T-helper 2 cell treated with Interferon-gamma antibody and Interleukin-4, amounts not matched to agents 5 μg/mL and 100 μg/mL, for 36 hours (primary cell): ENCODE measurements at regions not wholly inside any gene's neighbourhood (a gene's known extent, or its start where the extent isn't known, plus 50 kb on each side); places are given as distances from the start of the nearest gene placed in this dataset.
A peak's percentile ranks its signal among the peaks of the same experiment; 100 is the strongest.
"Not testable (repeated sequence)": the region's sequence is repeated elsewhere in the genome, so short reads cannot be mapped to it uniquely, and the experiment has no call there.

Experiments
- DNase-seq: peaks from one replicate; pipeline ENCODE4 v3.0.0; 2021; ENCODE audit warnings: low spot score
- H3K27ac Mint-ChIP-seq: one replicate; pipeline ENCODE4 v1.8.0; 2021; ENCODE audit warnings: mild to moderate bottlenecking, mixed read lengths
- H3K27me3 Mint-ChIP-seq: one replicate; pipeline ENCODE4 v1.8.0; 2021; ENCODE audit warnings: low read depth, mixed read lengths
- H3K36me3 Mint-ChIP-seq: one replicate; pipeline ENCODE4 v1.8.0; 2021; ENCODE audit warnings: low read depth, mixed read lengths
- H3K4me1 Mint-ChIP-seq: one replicate; pipeline ENCODE4 v1.8.0; 2021; ENCODE audit warnings: low read depth, mixed read lengths
- H3K4me3 Mint-ChIP-seq: one replicate; pipeline ENCODE4 v1.8.0; 2022; ENCODE audit warnings: mild to moderate bottlenecking, moderate library complexity, mixed read lengths
- H3K9me3 Mint-ChIP-seq: one replicate; pipeline ENCODE4 v1.8.0; 2021; ENCODE audit warnings: mixed read lengths

DNA sequence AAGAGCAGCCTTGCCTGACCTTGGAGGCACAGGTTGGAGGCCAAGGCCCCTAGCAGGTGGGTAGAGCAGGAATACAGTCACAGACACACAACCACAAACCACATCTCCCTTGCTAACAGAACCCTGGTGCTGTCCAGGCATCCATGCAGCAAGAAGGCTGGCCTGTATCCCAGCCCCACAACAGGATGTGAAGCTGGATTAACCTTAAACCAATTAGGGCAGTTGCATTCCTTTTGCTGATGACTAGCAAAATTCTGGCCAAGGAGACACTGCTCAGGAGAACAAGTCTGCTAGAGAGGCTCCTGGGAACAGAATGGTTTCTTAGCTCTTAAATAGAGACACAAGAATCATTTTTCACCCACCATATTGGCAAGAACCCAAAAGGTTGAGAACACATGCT lies 97.8 kb downstream of the C5orf15 start:
- H3K4me3 Mint-ChIP-seq: no peak overlapping the region
- peaks cover 7% of the 10 kb centered on the region for H3K9me3 Mint-ChIP-seq
- H3K27me3 Mint-ChIP-seq: no peaks in the 10 kb centered on the region
- peaks cover 12% of the 10 kb centered on the region for H3K4me1 Mint-ChIP-seq
- H3K36me3 Mint-ChIP-seq: no peaks in the 10 kb centered on the region
- no peak overlapping the region for H3K27ac Mint-ChIP-seq
- DNase-seq: no peak

DNA sequence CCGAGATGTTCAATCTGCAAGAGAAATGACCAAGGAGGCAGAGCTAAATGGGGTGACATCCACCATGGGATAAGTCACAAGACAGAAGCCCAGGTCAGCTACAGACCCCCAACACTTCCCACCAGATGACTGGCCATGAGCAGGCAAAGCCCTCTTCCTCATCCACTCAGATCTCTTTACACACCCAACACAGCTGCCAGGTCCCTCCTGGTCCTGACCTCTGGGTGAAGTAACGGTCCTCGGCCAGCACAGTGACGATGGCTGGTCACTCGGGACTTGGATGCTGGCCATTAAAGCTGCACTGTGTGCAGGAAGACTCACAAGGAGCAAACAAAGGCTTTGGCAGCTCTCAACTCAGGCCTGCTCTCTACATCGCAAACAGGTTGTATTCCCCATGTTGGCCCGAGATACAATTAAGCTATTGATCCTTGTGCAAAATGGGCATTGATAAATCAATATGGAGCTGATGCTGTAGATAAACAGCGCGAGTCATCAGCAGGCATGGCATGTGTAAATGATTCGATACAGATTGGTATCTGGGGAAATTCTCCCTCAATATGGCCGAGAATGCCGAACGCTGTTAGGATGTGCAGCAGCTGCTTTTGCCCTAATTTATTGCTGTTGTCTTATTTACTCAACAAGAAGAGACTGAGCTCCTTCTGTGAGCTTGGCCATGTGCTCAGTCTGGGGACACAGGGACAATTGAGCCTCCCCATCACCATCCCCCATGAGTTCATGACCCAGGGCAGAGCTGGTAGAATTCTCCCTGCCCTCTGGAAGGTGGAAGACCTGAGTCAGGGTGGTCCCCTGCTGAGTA lies 98.7 kb downstream of the C5orf15 start:
- DNase-seq: no peak
- Mint-ChIP-seq H3K4me3 (no peak overlapping the region), H3K36me3 (no peaks in the 10 kb centered on the region), H3K4me1 (peaks cover 12% of the 10 kb centered on the region), H3K27me3 (no peaks in the 10 kb centered on the region), H3K27ac (no peak overlapping the region), H3K9me3 (peaks cover under 1% of the 10 kb centered on the region)

DNA sequence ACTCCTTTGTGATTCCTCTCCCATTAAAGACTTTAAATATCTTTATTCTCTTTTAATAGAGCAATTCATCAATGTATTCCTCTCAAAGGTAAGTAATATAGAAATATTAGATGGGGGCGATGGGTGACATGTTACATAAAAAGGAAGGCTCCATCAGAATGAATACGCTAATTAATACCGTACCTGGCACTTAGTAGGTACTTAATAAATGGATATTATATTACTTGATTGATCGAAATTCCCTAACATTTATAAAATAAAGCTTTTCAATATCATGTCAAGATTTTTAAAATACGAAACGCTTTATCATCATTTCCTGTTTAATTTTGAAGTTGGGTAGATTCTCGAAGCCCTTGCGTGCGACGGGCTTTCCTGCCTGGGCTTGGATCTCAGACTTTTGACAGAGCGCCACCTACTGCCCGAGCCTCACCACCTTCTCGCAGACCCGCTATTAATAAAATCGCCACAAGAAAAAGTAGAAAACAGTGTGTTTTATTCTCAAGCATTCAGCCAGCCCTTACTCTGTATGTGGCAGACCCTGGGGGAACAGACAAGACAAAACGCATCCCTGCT lies 99.4 kb downstream of the C5orf15 start:
- Mint-ChIP-seq H3K27me3 (no peaks in the 10 kb centered on the region), H3K27ac (no peak overlapping the region), H3K36me3 (no peaks in the 10 kb centered on the region), H3K9me3 (no peaks in the 10 kb centered on the region), H3K4me3 (no peak overlapping the region), H3K4me1 (peaks cover 12% of the 10 kb centered on the region)
- peak; percentile 68 for DNase-seq

DNA sequence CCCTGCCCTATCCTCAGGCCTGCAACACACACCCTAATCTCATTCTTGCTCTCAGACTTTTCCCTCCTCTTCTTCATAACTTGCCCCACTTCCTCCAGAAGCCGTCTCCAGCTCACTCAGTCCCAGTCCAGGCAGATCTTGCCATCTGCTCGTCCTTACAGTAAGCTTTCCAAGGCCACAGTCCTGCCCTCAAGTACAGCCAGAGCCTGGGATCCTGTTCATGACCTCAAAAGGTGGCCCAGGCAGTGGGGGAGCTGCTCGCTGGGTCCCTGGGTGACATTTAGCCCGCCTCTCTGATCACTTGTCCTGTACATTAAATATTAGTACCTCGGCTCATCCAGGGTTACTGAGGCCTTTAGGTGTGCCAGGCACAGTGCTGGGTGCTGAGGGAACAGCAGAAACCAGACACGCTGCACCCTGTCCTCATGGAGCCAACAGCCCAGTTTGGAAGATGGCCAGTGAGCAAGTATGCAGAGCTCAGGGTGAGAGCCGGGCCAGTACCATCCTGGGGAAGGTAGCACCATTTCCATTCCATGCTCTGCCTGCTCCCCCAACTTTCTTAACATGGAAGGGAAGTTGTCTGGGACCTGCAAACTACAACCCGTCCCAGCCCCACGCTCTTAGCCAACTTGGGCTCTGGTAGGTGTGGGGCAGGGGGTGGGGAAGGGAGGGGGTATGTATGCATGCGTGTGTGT lies 100.4 kb downstream of the C5orf15 start:
- H3K4me3 Mint-ChIP-seq: no peak overlapping the region

DNA sequence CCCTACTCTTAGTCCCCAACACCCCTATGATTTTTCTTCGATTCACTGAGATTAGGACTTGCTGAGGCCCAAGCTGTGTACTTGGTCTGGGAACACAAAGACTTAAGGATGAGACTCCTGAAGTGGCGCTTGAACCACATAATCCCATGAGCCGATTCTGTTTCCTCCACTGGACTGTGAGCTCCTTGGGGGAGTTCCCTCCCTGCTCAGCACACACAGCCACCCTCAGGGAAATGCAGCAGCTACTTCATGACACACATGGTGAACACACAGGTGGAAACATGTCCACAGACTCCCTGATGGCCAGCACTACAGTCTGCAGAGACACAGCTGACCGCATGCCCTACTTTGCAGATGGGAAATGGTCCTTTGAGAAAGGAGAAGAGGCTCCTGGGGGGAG lies 101.1 kb downstream of the C5orf15 start:
- Mint-ChIP-seq H3K36me3 (no peaks in the 10 kb centered on the region), H3K4me1 (peaks cover 12% of the 10 kb centered on the region), H3K27ac (peak overlapping the region; percentile 7), H3K4me3 (no peak overlapping the region), H3K9me3 (no peaks in the 10 kb centered on the region), H3K27me3 (no peaks in the 10 kb centered on the region)
- no peak for DNase-seq

More for the DNA sequence above, 100.4 kb downstream of the C5orf15 start:
- DNase-seq: no peak
- peaks cover 12% of the 10 kb centered on the region for H3K4me1 Mint-ChIP-seq
- H3K9me3 Mint-ChIP-seq: no peaks in the 10 kb centered on the region
- no peak overlapping the region for H3K27ac Mint-ChIP-seq
- no peaks in the 10 kb centered on the region for H3K27me3 Mint-ChIP-seq
- H3K36me3 Mint-ChIP-seq: no peaks in the 10 kb centered on the region

DNA sequence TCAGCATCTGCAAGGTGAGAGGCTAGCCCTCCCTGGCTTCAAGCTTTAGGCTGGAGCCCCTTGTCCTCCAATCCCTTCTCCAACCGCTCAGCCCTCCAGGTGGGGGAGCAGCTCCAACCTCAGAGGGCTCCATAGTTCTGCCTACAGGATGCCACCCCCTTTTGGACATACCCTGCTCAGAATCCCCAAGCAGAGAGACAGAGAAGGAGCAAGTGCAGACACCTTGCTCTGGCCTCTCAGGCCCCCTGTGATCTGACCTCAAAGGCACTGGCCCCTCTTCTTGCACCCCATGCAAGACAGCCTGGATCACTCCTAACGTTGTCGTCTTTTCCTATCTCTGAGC lies 101.6 kb downstream of the C5orf15 start:
- Mint-ChIP-seq H3K36me3 (no peaks in the 10 kb centered on the region), H3K4me3 (no peak overlapping the region), H3K27me3 (no peaks in the 10 kb centered on the region), H3K4me1 (peaks cover 12% of the 10 kb centered on the region), H3K9me3 (no peaks in the 10 kb centered on the region), H3K27ac (peak overlapping the region; percentile 7)
- DNase-seq: no peak

DNA sequence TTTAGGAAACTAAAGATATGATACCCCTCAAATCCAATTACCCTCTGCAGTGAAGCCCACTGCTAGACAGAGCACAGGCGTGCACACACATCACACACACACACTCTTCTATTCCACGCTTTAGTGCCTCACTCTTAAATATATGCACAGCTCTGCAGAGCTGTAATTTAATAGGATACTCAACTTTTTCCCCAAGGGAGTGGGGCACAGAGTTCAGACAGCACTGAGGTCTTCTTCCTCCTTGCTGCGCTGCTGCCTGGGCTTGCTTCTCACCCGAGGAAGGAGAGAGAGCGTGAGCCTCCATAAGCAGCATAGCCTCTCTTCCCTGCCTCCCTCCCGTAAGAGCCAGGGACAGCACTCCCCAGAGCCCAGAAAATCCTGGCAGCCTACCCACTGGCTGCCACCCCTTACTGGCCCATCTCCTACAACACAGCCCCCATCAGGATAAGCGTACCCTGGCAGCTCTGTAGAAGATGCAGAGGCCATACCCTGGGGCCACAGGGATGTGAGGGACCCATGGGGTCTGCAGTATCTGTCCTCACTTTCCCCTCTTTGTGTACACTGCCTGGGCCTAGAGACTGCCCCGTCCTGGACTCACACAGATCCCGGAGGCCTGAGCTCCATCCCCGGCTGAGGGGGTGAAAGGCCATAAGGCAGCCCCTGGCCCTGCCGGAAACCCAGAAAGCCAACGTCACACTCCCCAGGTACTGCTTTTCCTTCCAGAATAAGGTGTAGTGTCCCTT lies 102.1 kb downstream of the C5orf15 start:
- Mint-ChIP-seq H3K4me1 (peaks cover 12% of the 10 kb centered on the region), H3K27me3 (no peaks in the 10 kb centered on the region), H3K27ac (no peak overlapping the region), H3K36me3 (no peaks in the 10 kb centered on the region), H3K9me3 (no peaks in the 10 kb centered on the region), H3K4me3 (no peak overlapping the region)
- DNase-seq: no peak

DNA sequence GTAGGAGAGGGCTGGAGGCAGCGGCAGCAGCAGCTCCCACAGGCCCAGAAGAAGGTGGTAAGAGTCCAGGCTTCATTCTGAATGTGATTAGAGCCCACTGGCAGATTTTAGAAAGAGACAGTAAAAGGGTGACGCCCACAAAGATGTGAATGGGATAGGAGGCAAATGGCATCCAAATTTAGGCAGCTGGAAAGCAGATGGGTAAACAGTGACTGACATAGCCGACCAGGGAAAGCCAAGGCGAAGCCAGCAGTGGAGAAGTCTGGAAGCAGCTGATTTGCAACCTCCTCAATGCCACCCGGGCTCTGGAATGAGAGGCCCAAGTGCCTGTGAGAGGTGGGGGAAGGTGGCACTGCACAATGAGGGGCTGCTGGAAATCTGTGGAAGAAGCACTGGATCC lies 103.3 kb downstream of the C5orf15 start:
- Mint-ChIP-seq H3K27ac (no peak overlapping the region), H3K4me1 (peaks cover 10% of the 10 kb centered on the region), H3K36me3 (no peaks in the 10 kb centered on the region), H3K4me3 (no peak overlapping the region), H3K9me3 (no peaks in the 10 kb centered on the region), H3K27me3 (no peaks in the 10 kb centered on the region)
- DNase-seq: no peak

DNA sequence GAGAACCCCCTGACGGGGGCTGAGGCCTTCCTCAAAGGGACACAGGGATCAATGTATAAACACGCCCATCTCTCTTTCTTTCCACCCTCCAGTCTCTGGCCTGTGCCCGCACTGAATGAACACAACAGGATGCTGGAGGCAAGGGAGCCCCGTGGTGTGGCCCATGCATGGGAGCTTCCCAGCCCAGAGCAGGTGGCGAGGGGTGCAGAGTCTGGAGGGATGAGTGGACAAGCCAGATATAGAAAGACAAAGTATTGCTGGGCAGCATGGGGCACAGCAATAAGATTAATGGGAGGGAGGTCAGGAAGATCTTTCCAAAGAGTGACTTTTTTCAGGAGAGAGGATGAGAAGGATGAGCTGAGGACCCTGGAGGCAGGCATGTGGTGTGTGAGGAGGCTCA lies 103.7 kb downstream of the C5orf15 start:
- DNase-seq: no peak
- H3K27ac Mint-ChIP-seq: no peak overlapping the region
- no peak overlapping the region for H3K4me3 Mint-ChIP-seq
- peaks cover 10% of the 10 kb centered on the region for H3K4me1 Mint-ChIP-seq
- no peaks in the 10 kb centered on the region for H3K27me3 Mint-ChIP-seq
- H3K9me3 Mint-ChIP-seq: no peaks in the 10 kb centered on the region
- no peaks in the 10 kb centered on the region for H3K36me3 Mint-ChIP-seq

DNA sequence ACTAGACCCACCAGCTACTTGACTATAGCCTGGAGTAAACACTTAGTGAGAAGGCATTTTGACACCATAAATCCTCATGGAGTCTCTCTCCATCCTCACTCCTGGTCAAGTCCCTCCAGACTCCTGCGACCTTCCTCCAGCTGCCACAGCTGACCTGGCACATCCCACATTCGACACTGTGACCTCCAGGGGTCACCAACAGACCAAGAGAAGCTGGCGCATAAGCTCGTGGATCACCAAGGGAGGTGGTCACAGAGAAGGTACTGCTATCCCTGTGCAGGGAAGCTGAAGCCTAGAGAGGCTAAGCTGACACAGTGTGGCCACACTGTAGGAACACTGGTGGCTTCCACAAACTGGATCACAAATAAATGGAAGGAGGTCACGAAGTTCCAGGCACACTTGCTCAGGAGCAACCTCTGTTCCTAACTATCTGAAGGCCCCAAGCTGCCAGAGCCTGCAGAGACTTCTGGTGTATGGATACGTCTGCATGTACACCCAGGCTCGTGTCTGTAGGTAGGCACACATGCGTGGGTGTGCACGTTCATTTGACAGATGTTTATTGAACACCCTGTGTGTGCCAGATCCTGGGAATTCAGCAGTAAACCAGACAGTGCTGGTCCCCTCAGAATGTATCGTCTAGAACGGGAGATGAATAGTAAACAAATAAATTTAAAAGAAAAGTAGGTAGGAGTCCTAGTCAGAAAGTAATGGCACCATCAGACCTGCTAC lies 104.4 kb downstream of the C5orf15 start:
- H3K27me3 Mint-ChIP-seq: no peaks in the 10 kb centered on the region
- no peaks in the 10 kb centered on the region for H3K9me3 Mint-ChIP-seq
- H3K27ac Mint-ChIP-seq: no peak overlapping the region
- H3K36me3 Mint-ChIP-seq: no peaks in the 10 kb centered on the region
- no peak overlapping the region for H3K4me3 Mint-ChIP-seq
- no peak for DNase-seq
- peaks cover 7% of the 10 kb centered on the region for H3K4me1 Mint-ChIP-seq

DNA sequence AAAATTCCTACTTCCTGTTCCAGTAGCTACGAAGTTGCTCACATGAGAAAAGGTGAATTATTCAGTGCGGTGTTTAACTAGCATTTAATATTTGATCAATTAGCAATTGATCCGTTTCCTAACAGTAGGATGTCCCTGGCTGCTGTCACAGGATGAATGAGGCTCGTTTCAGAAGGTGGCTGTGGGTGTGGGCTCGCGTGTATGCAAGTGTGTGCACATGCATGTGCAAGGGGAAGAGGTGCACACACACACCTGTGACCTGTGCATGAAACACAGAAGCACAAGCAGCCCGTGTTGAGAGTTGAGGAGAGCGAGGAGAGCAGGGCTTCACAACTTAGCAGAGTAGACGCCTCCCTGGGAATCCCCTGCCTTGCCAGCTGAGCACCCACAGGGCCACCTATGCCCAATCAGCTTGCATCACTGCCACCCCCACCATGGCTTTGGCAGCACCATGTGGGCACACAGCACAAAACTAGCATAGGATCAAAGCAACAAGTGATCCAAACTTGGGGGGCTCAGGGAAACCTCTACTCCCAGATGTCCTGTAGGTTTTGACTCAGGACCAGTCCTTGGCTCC lies 107.2 kb downstream of the C5orf15 start:
- Mint-ChIP-seq H3K36me3 (no peaks in the 10 kb centered on the region), H3K27ac (no peak overlapping the region), H3K27me3 (no peaks in the 10 kb centered on the region), H3K4me1 (peaks cover 6% of the 10 kb centered on the region), H3K9me3 (no peaks in the 10 kb centered on the region), H3K4me3 (no peak overlapping the region)
- no peak for DNase-seq

DNA sequence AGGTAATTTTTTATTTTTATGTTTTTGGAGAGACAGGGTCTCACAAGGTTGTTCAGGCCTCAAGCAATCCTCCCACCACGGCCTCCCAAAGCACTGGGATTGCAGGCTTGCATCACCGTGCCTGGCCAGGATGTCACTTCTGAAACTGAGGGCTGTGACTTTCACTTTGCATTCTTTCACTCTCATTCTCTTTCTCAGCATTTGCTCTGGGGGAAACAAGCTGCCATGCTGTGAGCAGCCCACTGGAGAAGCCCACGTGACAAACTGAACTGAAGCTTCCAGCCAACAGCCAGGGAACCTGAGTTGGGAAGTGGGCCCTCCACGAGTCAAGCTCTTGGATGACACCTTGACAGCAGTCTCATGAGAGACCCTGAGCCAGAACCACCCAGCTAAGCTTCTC lies 109.4 kb downstream of the C5orf15 start:
- H3K9me3 Mint-ChIP-seq: no peaks in the 10 kb centered on the region
- no peak overlapping the region for H3K4me3 Mint-ChIP-seq
- peaks cover 6% of the 10 kb centered on the region for H3K4me1 Mint-ChIP-seq
- H3K27me3 Mint-ChIP-seq: peaks cover 2% of the 10 kb centered on the region
- H3K36me3 Mint-ChIP-seq: no peaks in the 10 kb centered on the region
- DNase-seq: no peak
- H3K27ac Mint-ChIP-seq: no peak overlapping the region

DNA sequence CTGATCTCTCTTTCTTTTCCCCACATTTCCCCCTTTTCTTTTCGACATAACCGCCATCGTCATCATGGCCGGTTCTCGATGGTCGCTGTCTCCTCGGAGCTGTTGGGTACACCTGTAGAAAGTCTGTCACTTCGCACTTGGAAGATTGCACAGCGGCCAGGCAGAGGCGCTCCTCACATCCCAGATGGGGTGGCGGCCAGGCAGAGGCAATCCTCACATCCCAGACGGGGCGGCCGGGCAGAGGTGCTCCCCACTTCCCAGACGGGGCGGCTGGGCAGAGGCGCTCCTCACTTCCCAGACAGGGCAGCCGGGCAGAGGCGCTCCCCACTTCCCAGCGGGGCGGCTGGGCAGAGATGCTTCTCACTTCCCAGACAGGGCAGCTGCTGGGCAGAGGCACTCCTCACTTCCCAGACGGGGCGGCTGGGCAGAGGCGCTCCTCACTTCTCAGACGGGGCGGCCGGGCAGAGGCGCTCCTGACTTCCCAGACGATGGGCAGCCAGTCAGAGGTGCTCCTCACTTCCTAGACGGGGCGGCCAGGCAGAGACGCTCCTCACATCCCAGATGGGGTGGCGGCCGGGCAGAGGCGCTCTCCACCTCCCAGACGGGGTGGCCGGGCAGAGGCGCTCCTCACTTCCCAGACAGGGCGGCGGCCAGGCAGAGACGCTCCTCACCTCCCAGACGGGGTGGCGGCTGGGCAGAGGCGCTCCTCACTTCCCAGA lies 110.7 kb downstream of the C5orf15 start:
- not testable (repeated sequence) for H3K4me1 Mint-ChIP-seq, H3K27me3 Mint-ChIP-seq, H3K36me3 Mint-ChIP-seq, DNase-seq, H3K4me3 Mint-ChIP-seq, H3K9me3 Mint-ChIP-seq, H3K27ac Mint-ChIP-seq
